IPS-18c (cell line): ENCODE measurements at regions not wholly inside any gene's neighbourhood (a gene's known extent, or its start where the extent isn't known, plus 50 kb on each side); places are given as distances from the start of the nearest gene placed in this dataset.
"Not testable (repeated sequence)": the region's sequence is repeated elsewhere in the genome, so short reads cannot be mapped to it uniquely, and the experiment has no call there.

Experiments used
- H3K4me3 ChIP-seq: 2 replicates; pipeline ENCODE4 v1.7.0; 2013; ENCODE audit warnings: low read depth, mild to moderate bottlenecking, low read length, moderate library complexity; ENCODE audit not compliant: insufficient read depth
- H3K9me3 ChIP-seq: one replicate; pipeline ENCODE4 v1.6.1; 2013; ENCODE audit warnings: mild to moderate bottlenecking, low read length, moderate library complexity; ENCODE audit not compliant: control insufficient read depth, insufficient read depth

DNA sequence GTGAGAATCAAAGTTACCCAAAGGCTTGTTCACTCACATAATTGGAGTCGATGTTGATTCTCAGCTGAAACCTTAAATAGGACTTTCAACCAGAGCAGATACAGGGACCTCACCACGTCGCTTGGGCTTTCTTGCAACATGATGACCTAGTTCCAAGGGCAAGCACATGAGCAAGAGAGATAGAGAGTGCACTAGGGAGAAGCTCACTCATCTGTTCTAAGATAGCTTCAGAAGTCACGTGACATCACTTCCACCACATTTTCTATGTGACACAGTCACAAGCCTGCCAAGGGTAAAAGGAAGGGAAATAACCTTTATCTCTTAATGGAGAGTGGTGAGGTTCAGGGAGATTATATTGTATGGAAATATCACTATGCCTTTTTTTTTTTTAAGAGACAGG, 470.1 kb upstream of the PLXNA2 start:
- H3K4me3 ChIP-seq: no peak overlapping the region
- H3K9me3 ChIP-seq: no peaks in the 10 kb centered on the region

DNA sequence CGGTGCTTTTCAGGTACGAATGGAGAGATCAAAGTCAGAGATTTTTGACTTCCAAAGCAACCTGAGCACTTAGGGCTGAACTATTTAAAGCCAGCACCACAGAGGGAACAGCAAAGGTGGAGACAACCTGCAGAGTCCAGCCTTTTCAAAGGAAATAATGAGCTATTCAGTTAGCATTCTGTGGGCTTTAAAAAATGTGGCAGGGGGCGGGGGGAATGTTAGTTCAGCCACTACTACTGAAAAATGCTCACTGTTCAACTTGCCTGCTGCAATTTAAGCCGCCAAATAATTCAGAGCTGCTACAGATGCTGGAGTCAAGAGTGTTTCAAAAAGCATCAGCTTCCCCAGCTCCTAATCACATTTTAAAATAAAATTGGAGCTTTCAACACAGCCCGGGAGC, 473.3 kb upstream of the PLXNA2 start:
- Histone ChIP-seq H3K4me3 (no peak overlapping the region), H3K9me3 (peaks cover 3% of the 10 kb centered on the region)

- Histone ChIP-seq H3K9me3 (peaks cover 7% of the 10 kb centered on the region), H3K4me3 (no peak overlapping the region)
These were observed 478.4 kb upstream of the PLXNA2 start for GRCh38 chr1:208722592-208722991.

DNA sequence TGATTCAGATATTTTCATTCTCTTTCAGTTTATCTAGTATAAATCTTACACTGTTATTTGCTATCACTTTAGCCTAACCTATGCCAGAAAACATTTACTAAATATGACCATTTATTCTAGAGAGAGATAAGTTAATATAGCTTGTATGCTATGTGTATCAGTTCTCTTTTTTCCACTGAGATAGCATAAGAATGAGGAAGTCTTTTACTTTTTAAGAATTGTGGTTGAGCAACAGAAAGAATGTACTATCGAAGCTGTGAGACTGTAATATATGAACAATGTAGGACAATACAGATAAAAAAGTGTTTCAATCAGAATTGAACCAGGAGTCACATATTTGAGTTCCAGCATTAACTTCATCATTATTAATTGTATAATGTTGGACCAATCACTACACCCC, 479.9 kb upstream of the PLXNA2 start:
- peaks cover 7% of the 10 kb centered on the region for H3K9me3 ChIP-seq

GRCh38 chr1:208728815-208729214, 484.6 kb upstream of the PLXNA2 start:
- Histone ChIP-seq H3K4me3 (no peak overlapping the region), H3K9me3 (no peaks in the 10 kb centered on the region)

More for the DNA sequence above, 479.9 kb upstream of the PLXNA2 start:
- no peak overlapping the region for H3K4me3 ChIP-seq

DNA sequence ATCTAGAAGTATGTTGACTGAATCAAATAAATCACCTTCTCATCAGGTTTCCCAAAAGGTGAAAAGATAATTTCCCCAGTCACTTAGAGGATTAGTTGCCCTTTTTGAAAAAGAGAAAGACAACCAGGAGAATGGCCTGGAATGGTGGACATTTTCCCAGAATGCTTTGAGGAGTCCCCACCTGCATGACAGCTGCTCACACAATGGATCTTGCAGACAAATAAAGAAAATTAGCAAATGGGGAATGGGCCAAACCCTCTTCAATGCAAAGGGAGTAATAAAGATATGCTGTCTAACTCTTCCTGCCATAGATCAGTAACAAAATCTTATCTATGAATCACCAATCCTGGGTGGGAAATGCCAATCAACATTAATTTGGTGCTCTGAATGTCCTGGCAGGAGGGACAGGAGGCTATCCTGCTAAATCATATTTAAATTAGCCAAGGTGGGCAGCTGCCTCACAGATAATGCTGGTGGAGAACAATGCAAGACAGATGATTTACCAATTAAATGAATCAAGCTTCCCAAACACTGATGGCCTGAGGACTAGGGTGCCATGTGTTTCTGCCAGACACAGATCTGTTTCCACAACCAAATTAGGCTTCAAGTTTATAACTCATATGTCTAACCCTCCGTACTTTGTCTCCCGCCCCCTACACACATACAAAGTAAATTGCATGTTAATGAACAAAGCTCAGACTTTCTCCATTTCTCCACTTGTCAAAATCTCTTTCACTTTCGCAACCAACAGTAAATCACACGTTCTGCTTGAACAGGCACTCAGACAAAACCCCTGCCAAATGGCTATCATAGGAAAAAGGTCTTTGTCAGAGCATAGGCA, 488.0 kb upstream of the PLXNA2 start:
- H3K9me3 ChIP-seq: no peaks in the 10 kb centered on the region
- H3K4me3 ChIP-seq: no peak overlapping the region

DNA sequence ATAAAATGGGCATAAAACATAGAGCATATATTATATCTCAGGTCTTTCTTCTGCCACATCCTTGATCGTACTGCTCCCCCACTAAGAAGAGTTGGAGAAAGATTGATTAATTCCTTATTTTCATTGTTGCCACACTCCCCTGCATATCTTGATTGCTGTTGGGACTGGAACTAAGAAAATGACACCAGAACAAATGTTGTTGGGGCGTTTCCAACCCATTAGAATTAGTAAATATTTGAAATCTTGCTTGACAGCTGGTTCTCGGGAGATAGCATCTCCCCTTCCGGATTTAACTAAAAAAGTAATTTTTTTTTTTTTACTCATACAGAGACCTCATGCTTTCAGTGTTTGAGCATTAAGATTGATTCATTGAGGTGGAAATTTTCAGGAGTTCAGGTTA, 493.0 kb upstream of the PLXNA2 start:
- no peaks in the 10 kb centered on the region for H3K9me3 ChIP-seq

DNA sequence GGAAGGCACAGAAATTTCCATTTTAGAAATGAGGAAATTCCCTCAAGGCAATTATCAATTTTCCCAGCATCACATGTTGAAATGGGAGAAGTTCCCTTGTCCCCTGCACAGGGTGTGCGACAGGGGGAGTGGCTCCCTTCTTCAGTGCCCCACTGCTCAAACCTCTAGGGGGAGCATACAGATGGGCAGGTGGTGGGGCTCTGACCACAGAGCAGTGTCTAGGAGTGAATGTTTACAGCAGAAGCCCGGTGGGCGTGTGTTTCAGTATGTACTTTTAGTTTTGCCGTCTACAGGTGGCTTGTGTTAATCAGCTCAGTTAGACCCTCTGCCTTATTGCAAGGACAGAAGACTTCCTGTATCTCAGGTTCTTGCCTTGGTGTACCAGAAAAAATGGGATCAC, 493.7 kb upstream of the PLXNA2 start:
- no peaks in the 10 kb centered on the region for H3K9me3 ChIP-seq
- no peak overlapping the region for H3K4me3 ChIP-seq

More for the DNA sequence above, 493.0 kb upstream of the PLXNA2 start:
- no peak overlapping the region for H3K4me3 ChIP-seq

DNA sequence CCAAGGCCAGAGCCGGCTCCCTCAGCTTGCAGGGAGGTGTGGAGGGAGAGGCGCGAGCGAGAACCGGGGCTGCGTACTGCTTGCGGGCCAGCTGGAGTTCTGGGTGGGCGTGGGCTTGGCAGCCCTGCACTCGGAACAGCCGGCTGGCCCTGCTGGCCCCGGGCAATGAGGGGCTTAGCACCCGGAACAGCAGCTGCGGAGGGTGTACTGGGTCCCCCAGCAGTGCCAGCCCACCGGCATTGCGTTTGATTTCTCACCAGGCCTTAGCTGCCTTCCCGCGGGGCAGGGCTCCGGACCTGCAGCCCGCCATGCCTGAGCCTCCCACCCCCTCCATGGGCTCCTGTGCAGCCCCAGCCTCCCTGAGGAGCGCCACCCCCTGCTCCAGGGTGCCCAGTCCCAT, 495.5 kb upstream of the PLXNA2 start:
- H3K4me3 ChIP-seq, H3K9me3 ChIP-seq: not testable (repeated sequence)

GRCh38 chr1:208741296-208741695, 497.1 kb upstream of the PLXNA2 start:
- H3K9me3 ChIP-seq: no peaks in the 10 kb centered on the region
- H3K4me3 ChIP-seq: no peak overlapping the region

- Histone ChIP-seq H3K9me3 (no peaks in the 10 kb centered on the region), H3K4me3 (no peak overlapping the region)
These were observed 499.2 kb upstream of the PLXNA2 start for GRCh38 chr1:208743361-208743760.

DNA sequence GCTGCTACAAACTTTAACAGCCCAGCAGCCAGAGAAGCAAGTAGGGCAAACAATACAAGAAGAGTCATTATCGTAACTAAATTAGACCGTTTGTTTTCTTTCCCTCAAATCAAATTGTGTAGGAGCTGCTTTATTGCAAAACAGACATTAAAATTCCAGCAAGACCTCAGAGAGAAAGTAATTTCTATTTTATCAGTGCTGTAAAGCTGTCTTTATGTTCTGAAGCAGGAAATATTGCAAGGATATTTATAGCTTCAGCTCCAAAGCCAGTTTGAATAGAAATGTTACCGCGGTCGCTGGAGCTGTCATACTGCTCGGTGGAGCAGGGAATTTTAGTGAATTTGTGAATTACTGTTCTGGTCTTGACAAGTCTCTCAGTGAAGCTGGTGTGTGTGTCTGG, 503.8 kb upstream of the PLXNA2 start:
- Histone ChIP-seq H3K4me3 (no peak overlapping the region), H3K9me3 (no peaks in the 10 kb centered on the region)

DNA sequence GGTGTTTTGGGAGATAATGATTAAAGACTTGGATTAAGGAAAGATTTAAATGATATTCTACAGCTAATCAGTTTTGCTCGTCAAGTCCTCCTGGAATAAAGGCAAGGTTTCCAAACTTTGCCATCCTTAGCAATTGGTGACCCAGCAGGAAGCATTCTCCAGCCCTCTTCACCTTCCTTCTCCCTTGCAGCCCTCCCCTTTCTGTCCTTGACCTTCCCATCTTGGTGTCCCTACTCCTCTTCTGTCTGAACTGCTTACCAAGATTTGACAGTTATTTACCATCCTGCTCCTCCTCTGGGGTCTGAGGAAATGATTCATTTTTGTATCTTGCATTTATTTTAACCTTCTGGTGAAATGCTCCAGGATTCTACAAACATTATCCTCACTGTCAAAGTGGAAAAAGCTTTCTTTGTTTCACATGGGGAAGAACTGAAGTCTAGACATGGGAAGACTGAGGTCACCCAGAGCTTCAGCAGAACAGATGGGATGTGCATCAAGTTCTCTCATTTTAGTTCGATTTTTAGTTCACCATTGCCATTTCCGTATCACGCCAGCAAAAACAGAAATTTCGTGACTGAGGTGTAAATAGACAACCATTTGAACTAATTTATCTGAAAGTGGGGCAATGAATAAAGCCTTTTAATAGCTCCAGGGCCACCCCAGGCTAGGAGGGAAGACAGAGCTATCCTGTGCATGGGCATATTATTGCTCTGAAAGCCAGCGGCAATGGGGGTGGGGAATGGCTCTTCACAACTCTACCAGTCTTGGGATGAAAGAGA, 504.4 kb upstream of the PLXNA2 start:
- H3K9me3 ChIP-seq: no peaks in the 10 kb centered on the region

GRCh38 chr1:208756339-208756981, 512.3 kb upstream of the PLXNA2 start:
- Histone ChIP-seq H3K4me3 (no peak overlapping the region), H3K9me3 (no peaks in the 10 kb centered on the region)

More for the DNA sequence above, 504.4 kb upstream of the PLXNA2 start:
- no peak overlapping the region for H3K4me3 ChIP-seq

DNA sequence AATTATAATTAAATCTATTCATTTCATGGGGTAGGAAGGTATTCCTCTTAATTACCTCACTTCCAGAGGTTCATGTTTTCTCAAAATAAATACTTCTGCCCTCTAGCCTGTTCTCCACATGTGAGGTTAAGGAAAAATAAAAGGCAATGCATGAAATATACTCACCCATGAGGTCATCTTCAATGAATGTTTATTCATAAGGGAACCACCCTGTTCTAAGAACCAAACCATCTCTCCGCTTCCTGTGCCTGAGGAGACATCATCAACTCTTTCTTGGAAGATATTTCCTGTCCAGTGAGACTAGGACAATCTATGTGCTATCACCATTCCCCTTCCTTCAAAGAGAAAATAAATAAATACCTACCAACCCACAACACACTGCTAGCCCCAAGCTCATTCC, 513.7 kb upstream of the PLXNA2 start:
- Histone ChIP-seq H3K9me3 (no peaks in the 10 kb centered on the region), H3K4me3 (no peak overlapping the region)

DNA sequence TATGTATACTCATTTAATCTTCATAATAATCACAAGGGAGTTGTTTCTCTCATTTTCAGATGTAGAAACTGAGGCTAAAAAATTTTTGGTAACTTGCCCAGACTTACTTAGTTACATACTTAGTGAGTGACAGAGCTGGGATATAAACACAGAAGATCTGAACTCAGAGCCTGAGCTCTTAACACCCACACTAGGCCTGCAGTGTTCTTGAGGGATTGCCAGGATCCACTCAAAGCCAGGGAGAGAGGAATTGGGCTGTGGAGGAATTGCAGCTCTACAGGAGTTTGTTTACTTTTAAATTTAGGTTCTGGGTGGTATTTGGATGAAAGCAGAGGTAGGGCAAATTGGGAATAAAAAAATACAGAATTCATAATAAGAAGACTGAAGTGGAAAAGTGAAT, 515.1 kb upstream of the PLXNA2 start:
- no peaks in the 10 kb centered on the region for H3K9me3 ChIP-seq
- no peak overlapping the region for H3K4me3 ChIP-seq

DNA sequence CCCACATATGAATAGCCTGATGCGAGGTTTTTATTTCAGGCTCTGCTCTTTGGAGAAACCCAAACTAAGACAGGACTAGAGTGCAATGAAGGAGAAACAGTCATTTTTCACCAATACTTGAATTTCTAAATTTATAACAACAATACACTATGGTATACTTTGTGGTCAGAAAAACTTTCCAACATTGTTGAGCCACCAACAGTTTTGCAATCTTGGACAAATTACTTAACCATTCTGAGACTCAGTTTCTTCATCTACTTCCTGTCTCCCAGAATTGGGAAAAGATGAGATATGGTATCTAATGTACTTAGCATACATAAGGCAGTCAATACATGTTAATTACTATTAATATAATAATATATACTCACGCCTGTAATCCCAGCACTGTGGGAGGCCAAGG, 519.8 kb upstream of the PLXNA2 start:
- Histone ChIP-seq H3K9me3 (no peaks in the 10 kb centered on the region), H3K4me3 (no peak overlapping the region)

DNA sequence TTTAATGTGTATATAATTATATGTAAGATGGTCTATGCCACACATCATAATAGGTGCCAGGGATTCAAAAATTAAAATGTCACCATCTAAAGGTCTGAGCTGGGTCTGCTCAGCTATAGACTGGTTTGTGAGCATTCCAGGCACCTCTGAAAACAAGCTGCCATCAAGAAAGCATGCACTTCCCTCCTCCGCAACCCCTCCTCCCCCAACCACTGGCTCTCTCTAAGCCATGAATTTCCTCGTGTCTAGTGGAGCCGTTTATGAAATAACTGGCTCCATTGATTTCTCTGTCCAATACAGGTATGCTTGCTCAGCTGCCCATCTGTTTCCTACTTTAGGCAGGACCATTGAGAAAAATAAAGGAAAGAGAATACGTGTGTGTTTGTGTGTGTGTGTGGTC, 522.6 kb upstream of the PLXNA2 start:
- Histone ChIP-seq H3K9me3 (no peaks in the 10 kb centered on the region), H3K4me3 (no peak overlapping the region)
